ENCODE measurements at regions not wholly inside any gene's neighbourhood (a gene's known extent, or its start where the extent isn't known, plus 50 kb on each side); places are given as distances from the start of the nearest gene placed in this dataset.

DNA sequence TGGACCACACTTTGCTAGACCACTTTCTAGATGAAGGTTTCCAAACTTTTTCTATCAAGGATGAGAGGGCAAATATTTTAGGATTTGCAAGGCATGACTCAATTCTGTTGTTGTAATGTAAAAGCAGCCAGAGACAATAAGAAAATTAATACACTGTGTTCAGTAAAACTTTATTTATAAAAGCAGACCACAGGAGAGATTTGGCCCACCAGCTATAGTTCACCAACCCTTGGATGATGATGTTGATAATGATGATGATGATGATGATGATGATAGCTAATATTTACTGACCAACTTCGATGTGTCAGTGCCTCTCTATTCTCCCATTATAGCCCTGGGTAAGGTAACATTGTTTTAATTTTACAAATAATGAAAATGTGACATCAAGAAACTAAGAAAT lies 156.5 kb downstream of the BTG1 start:
- TF ChIP-seq, protein P1, sequence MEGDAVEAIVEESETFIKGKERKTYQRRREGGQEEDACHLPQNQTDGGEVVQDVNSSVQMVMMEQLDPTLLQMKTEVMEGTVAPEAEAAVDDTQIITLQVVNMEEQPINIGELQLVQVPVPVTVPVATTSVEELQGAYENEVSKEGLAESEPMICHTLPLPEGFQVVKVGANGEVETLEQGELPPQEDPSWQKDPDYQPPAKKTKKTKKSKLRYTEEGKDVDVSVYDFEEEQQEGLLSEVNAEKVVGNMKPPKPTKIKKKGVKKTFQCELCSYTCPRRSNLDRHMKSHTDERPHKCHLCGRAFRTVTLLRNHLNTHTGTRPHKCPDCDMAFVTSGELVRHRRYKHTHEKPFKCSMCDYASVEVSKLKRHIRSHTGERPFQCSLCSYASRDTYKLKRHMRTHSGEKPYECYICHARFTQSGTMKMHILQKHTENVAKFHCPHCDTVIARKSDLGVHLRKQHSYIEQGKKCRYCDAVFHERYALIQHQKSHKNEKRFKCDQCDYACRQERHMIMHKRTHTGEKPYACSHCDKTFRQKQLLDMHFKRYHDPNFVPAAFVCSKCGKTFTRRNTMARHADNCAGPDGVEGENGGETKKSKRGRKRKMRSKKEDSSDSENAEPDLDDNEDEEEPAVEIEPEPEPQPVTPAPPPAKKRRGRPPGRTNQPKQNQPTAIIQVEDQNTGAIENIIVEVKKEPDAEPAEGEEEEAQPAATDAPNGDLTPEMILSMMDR (IDR thresholded peaks at IDR 0.05; ENCODE audit: low read length): no peak
- TF ChIP-seq EZH2 (IDR thresholded peaks at IDR 0.05; ENCODE audit: borderline replicate concordance, low read length): no peak
